HG03139 (cell line): ENCODE measurements at regions not wholly inside any gene's neighbourhood (a gene's known extent, or its start where the extent isn't known, plus 50 kb on each side); places are given as distances from the start of the nearest gene placed in this dataset.
A peak's percentile ranks its signal among the peaks of the same experiment; 100 is the strongest.
"Not testable (repeated sequence)": the region's sequence is repeated elsewhere in the genome, so short reads cannot be mapped to it uniquely, and the experiment has no call there.

Experiments
- ATAC-seq: cut with Tn5 transposase; IDR thresholded peaks from one replicate; pipeline ENCODE4 v1.9.1; 2021; ENCODE audit not compliant: unreplicated experiment

GRCh38 chr3:98644168-98644567 lies 50.8 kb upstream of the CPOX start:
- no peak for ATAC-seq

GRCh38 chr3:98645039-98645438 lies 51.6 kb upstream of the CPOX start:
- ATAC-seq = no peak

- no peak for ATAC-seq
Observed at GRCh38 chr3:98646680-98647079, 53.3 kb upstream of the CPOX start.

GRCh38 chr3:98647197-98647596 lies 53.8 kb upstream of the CPOX start:
- ATAC-seq = no peak

- ATAC-seq = no peak
Observed at GRCh38 chr3:98650971-98651779, 57.8 kb upstream of the CPOX start.

GRCh38 chr3:98651780-98652077 lies 58.3 kb upstream of the CPOX start:
- no peak for ATAC-seq

GRCh38 chr3:98655666-98656065 lies 62.3 kb upstream of the CPOX start:
- no peak for ATAC-seq

- peak; percentile 96 for ATAC-seq
Observed at GRCh38 chr3:98657457-98657856, 64.0 kb upstream of the CPOX start.

- no peak for ATAC-seq
Observed at GRCh38 chr3:98662699-98663098, 69.3 kb upstream of the CPOX start.

GRCh38 chr3:98670020-98670419 lies 76.6 kb upstream of the CPOX start:
- ATAC-seq = no peak

- ATAC-seq = no peak
Observed at GRCh38 chr3:98679986-98680385, 83.2 kb upstream of the ST3GAL6 start.

GRCh38 chr3:98680723-98681122 lies 82.4 kb upstream of the ST3GAL6 start:
- ATAC-seq = no peak

GRCh38 chr3:98681486-98681885 lies 81.7 kb upstream of the ST3GAL6 start:
- ATAC-seq = no peak

GRCh38 chr3:98682391-98682790 lies 80.7 kb upstream of the ST3GAL6 start:
- ATAC-seq = not testable (repeated sequence)

GRCh38 chr3:98688363-98688762 lies 74.8 kb upstream of the ST3GAL6 start:
- no peak for ATAC-seq

GRCh38 chr3:98690876-98691275 lies 72.3 kb upstream of the ST3GAL6 start:
- ATAC-seq = no peak

GRCh38 chr3:98691897-98692296 lies 71.2 kb upstream of the ST3GAL6 start:
- ATAC-seq = no peak

GRCh38 chr3:98692787-98693473 lies 70.2 kb upstream of the ST3GAL6 start:
- ATAC-seq = no peak

- no peak for ATAC-seq
Observed at GRCh38 chr3:98695796-98696195, 67.3 kb upstream of the ST3GAL6 start.

- not testable (repeated sequence) for ATAC-seq
Observed at GRCh38 chr3:98696296-98696695, 66.8 kb upstream of the ST3GAL6 start.

- ATAC-seq = no peak
Observed at GRCh38 chr3:98697225-98697624, 65.9 kb upstream of the ST3GAL6 start.

GRCh38 chr3:98699132-98699531 lies 64.0 kb upstream of the ST3GAL6 start:
- no peak for ATAC-seq
